HEK293 (cell line): ENCODE measurements at regions not wholly inside any gene's neighbourhood (a gene's known extent, or its start where the extent isn't known, plus 50 kb on each side); places are given as distances from the start of the nearest gene placed in this dataset.

Source experiments
- CTCF ChIA-PET: fragments of 350-600 bp; formaldehyde crosslinking; extraction: SDS; loops from one replicate; lab custom pipeline; 2021; ENCODE audit warnings: antibody characterized with exemption; lab: Yijun Ruan, JAX
- POLR2A ChIA-PET: fragments of 300-600 bp; formaldehyde crosslinking; extraction: SDS; loops from one replicate; lab custom pipeline; 2020; ENCODE audit warnings: antibody characterized with exemption, inconsistent platforms; lab: Yijun Ruan, JAX
- H3K27ac ChIP-seq: fragments of 200-500 bp; sonication (Bioruptor generic); 2 replicates; pipeline ENCODE4 v1.5.1; 2014; ENCODE audit warnings: low read depth, low read length, control low read depth, inconsistent platforms; ENCODE audit errors: extremely low read depth
- H3K36me3 ChIP-seq, 2 experiments: fragments of 200-500 bp in 1 of 2; sonication (Bioruptor generic) in 1 of 2; 1 replicate in 1 of 2; 2 replicates in 1 of 2; pipeline ENCODE4 v1.5.1; 2014 to 2017; ENCODE audit warnings: inconsistent platforms in 2 of 2, low read length in 2 of 2; ENCODE audit not compliant: control insufficient read depth in 2 of 2, insufficient read depth in 1 of 2
- H3K4me1 ChIP-seq: fragments of 200-500 bp; sonication (Bioruptor generic); 2 replicates; pipeline ENCODE4 v1.5.1; 2014; ENCODE audit warnings: mild to moderate bottlenecking, low read length, inconsistent platforms; ENCODE audit not compliant: control insufficient read depth, insufficient read depth
- H3K4me3 ChIP-seq: 2 replicates; pipeline ENCODE4 v1.5.1; 2011; ENCODE audit warnings: low read depth, mild to moderate bottlenecking, control low read depth, low read length, moderate library complexity
- H3K9me3 ChIP-seq: fragments of 200-500 bp; sonication (Bioruptor generic); 2 replicates; pipeline ENCODE4 v1.5.1; 2014; ENCODE audit warnings: low read depth, low read length, inconsistent platforms; ENCODE audit not compliant: control insufficient read depth, insufficient read depth
- GLI2 ChIP-seq: fragments of 450-650 bp; formaldehyde crosslinking; IDR thresholded peaks from 2 replicates; pipeline ENCODE4; 2017; ENCODE audit warnings: missing biosample characterization, missing genetic modification characterization, low read depth, borderline replicate concordance
- OSR2 ChIP-seq: fragments of 450-650 bp; formaldehyde crosslinking; IDR thresholded peaks from 2 replicates; pipeline ENCODE4 v1.5.1; 2016; ENCODE audit warnings: missing biosample characterization, missing genetic modification characterization
- PRDM2 ChIP-seq: fragments of 450-650 bp; formaldehyde crosslinking; IDR thresholded peaks from 2 replicates; pipeline ENCODE4 v1.5.1; 2016; ENCODE audit warnings: missing biosample characterization, missing genetic modification characterization, borderline replicate concordance
- REPIN1 ChIP-seq: fragments of 450-650 bp; formaldehyde crosslinking; IDR thresholded peaks from 2 replicates; pipeline ENCODE4 v1.5.1; 2017; ENCODE audit warnings: missing biosample characterization, missing genetic modification characterization, low read depth
- ZBTB10 ChIP-seq: fragments of 450-650 bp; formaldehyde crosslinking; IDR thresholded peaks from 2 replicates; pipeline ENCODE4 v1.5.1; 2016; ENCODE audit warnings: missing biosample characterization, missing genetic modification characterization
- ZBTB49 ChIP-seq: fragments of 450-650 bp; formaldehyde crosslinking; IDR thresholded peaks from 2 replicates; pipeline ENCODE4 v1.5.1; 2016; ENCODE audit warnings: missing biosample characterization, missing genetic modification characterization, low read depth
- ZFHX2 ChIP-seq: fragments of 450-650 bp; formaldehyde crosslinking; conservative IDR thresholded peaks from 2 replicates; pipeline ENCODE4 v1.5.1; 2016; ENCODE audit warnings: missing biosample characterization, missing genetic modification characterization
- ZNF266 ChIP-seq: fragments of 450-650 bp; formaldehyde crosslinking; IDR thresholded peaks from 2 replicates; pipeline ENCODE4 v1.5.1; 2016; ENCODE audit warnings: missing biosample characterization, missing genetic modification characterization, low read depth
- ZNF274 ChIP-seq, 2 experiments: fragments of 200-500 bp in 1 of 2; fragments of 450-650 bp in 1 of 2; sonication (Bioruptor generic) in 1 of 2; formaldehyde crosslinking in 1 of 2; IDR thresholded peaks; 2 replicates each; pipeline versions ENCODE4 v1.5.1 to v1.6.1; 2014 to 2016; ENCODE audit warnings: borderline replicate concordance in 1 of 2, inconsistent platforms in 1 of 2, low read length in 1 of 2, missing biosample characterization in 1 of 2, missing genetic modification characterization in 1 of 2
- ZNF280C ChIP-seq: fragments of 450-650 bp; formaldehyde crosslinking; IDR thresholded peaks from 2 replicates; pipeline ENCODE4 v1.5.1; 2016; ENCODE audit warnings: missing biosample characterization, missing genetic modification characterization
- ZNF292 ChIP-seq: fragments of 450-650 bp; formaldehyde crosslinking; IDR thresholded peaks from 2 replicates; pipeline ENCODE4 v1.5.1; 2016; ENCODE audit warnings: low read depth, missing biosample characterization, missing genetic modification characterization, borderline replicate concordance
- ZNF324 ChIP-seq: fragments of 450-650 bp; formaldehyde crosslinking; IDR thresholded peaks from 2 replicates; pipeline ENCODE4 v1.5.1; 2016; ENCODE audit warnings: missing biosample characterization, missing genetic modification characterization
- ZNF37A ChIP-seq: fragments of 450-650 bp; IDR thresholded peaks from 2 replicates; pipeline ENCODE4 v1.5.1; 2018; ENCODE audit warnings: missing biosample characterization, missing genetic modification characterization
- ZNF473 ChIP-seq: fragments of 450-650 bp; formaldehyde crosslinking; IDR thresholded peaks from 2 replicates; pipeline ENCODE4 v1.5.1; 2017; ENCODE audit warnings: missing biosample characterization, missing genetic modification characterization
- ZNF624 ChIP-seq: fragments of 450-650 bp; formaldehyde crosslinking; IDR thresholded peaks from 2 replicates; pipeline ENCODE4 v1.5.1; 2017; ENCODE audit warnings: missing biosample characterization, missing genetic modification characterization
- ZNF660 ChIP-seq: fragments of 450-650 bp; IDR thresholded peaks from 2 replicates; pipeline ENCODE4 v1.5.1; 2018; ENCODE audit warnings: missing biosample characterization, mild to moderate bottlenecking, missing genetic modification characterization
- ZNF76 ChIP-seq: fragments of 450-650 bp; formaldehyde crosslinking; IDR thresholded peaks from 2 replicates; pipeline ENCODE4; 2016; ENCODE audit warnings: low read depth, missing biosample characterization, missing genetic modification characterization, borderline replicate concordance
- ZXDB ChIP-seq: fragments of 450-650 bp; formaldehyde crosslinking; IDR thresholded peaks from 2 replicates; pipeline ENCODE4 v1.5.1; 2016; ENCODE audit warnings: missing biosample characterization, missing genetic modification characterization

DNA sequence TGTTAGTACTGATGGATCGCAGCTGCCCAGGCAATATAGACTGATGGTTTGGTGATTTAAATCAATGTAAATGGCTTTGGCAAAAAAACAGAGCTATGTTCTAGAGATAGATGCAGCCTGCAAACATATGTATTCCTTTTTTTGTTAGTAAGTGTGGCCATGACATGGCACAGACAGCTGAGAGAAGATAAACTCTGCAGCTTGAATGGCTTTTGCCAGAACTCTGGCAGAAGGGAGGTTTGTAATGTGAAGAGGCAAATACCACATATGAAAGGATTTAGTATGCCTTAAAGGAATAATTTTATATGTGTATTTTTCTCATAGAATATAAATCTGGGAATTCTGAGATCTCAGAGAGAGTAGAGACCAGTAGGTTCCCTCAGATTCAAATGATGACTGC lies 340.2 kb upstream of the DMAC1 start:
- Histone ChIP-seq H3K9me3 (no peaks in the 10 kb centered on the region), H3K27ac (no peak overlapping the region), H3K4me3 (no peak overlapping the region), H3K4me1 (no peaks in the 10 kb centered on the region), H3K36me3 (no peaks in the 10 kb centered on the region)
- POLR2A ChIA-PET = no interaction called here
- TF ChIP-seq ZNF37A (tag by site-specific recombination) (no peak), ZBTB49 (tag by site-specific recombination) (no peak), ZNF624 (tag by site-specific recombination) (no peak), ZNF76 (tag by site-specific recombination) (no peak), ZNF660 (no peak), OSR2 (tag by site-specific recombination) (no peak), GLI2 (tag by site-specific recombination) (no peak), ZFHX2 (no peak), ZNF280C (tag by site-specific recombination) (no peak), ZNF324 (no peak), ZNF473 (tag by site-specific recombination) (no peak), ZNF266 (tag by site-specific recombination) (no peak), PRDM2 (no peak), ZNF292 (tag by site-specific recombination) (no peak), ZNF274 (IDR thresholded peaks at IDR 0.05; ENCODE audit: low read length) (no peak), ZNF274 (tag by site-specific recombination; IDR thresholded peaks at IDR 0.05; ENCODE audit: borderline replicate concordance) (no peak), REPIN1 (tag by site-specific recombination) (no peak), ZXDB (tag by site-specific recombination) (no peak), ZBTB10 (no peak)
- CTCF ChIA-PET = no interaction called here
